ENCODE measurements at regions not wholly inside any gene's neighbourhood (a gene's known extent, or its start where the extent isn't known, plus 50 kb on each side); places are given as distances from the start of the nearest gene placed in this dataset.

DNA sequence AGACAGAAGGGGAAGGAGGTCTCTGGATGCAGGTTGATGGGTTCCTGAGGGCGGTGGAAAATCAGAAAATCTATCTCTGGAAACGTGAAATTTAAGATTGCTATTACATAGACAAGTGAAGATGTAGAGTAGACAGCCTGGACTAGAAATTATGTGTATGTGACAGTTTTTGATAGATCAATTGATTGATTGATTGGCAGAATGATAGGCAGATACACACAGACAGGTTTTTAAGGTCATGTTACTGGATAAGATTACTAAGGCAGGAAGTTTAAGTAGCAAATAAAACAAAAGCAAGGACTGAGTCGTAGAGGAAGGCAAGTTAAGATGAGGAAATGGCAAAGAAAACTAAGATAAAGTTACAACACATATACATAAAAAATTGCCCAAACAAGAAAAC is 124.7 kb downstream of the RGS21 start:
- DNase-seq (ENCODE audit: low read depth), result no peak
- no peak overlapping the region for H3K4me3 ChIP-seq (ENCODE audit: low read length)
- TF ChIP-seq, protein P1, sequence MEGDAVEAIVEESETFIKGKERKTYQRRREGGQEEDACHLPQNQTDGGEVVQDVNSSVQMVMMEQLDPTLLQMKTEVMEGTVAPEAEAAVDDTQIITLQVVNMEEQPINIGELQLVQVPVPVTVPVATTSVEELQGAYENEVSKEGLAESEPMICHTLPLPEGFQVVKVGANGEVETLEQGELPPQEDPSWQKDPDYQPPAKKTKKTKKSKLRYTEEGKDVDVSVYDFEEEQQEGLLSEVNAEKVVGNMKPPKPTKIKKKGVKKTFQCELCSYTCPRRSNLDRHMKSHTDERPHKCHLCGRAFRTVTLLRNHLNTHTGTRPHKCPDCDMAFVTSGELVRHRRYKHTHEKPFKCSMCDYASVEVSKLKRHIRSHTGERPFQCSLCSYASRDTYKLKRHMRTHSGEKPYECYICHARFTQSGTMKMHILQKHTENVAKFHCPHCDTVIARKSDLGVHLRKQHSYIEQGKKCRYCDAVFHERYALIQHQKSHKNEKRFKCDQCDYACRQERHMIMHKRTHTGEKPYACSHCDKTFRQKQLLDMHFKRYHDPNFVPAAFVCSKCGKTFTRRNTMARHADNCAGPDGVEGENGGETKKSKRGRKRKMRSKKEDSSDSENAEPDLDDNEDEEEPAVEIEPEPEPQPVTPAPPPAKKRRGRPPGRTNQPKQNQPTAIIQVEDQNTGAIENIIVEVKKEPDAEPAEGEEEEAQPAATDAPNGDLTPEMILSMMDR (IDR thresholded peaks at IDR 0.05; ENCODE audit: insufficient read depth, low read depth, low read length, missing control alignments), result no peak

DNA sequence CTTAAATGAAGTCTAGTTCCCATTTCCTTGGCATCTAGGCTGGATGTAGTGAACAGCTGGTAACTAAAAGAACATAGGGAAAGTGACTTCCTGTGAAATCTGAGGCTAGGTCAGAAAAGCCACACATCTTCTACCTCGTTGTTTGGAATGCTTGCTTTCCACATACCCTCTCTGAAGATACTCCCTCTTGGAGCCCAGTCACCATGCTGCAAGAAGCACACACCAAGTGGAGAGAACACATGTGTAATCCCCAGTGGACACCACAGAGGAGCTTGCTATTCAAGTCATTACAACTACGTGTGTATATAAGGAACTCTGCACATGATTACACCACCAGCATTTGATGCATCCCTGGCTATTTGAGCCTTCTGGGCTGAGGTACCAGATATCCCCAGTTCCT is 125.9 kb downstream of the RGS21 start:
- no peak overlapping the region for H3K4me3 ChIP-seq (ENCODE audit: low read length)
- TF ChIP-seq, protein P1 (IDR thresholded peaks at IDR 0.05; ENCODE audit: insufficient read depth, low read depth, low read length, missing control alignments), result no peak
- no peak for DNase-seq (ENCODE audit: low read depth)

DNA sequence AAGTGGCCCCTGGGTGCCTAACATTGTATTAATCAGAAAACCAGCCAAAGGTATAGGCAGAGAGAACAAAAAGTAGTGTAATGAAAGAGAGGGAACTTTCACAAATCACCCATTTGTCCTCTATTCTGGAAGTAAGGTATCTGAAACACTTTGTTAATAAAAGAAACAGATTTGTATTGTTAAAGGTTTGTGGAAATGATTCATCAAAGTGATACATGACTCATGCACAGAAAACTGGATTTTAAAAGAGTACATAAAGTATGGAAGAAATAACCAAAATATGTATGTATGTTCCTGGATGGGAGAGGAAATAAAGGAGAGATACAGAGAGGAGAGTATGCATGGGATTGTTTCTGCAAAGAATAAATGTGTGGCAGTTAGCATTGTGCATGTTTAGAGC is 126.8 kb downstream of the RGS21 start:
- no peak overlapping the region for H3K4me3 ChIP-seq (ENCODE audit: low read length)
- TF ChIP-seq, protein P1 (IDR thresholded peaks at IDR 0.05; ENCODE audit: insufficient read depth, low read depth, low read length, missing control alignments), result no peak
- DNase-seq (ENCODE audit: low read depth), result peak; percentile 38

DNA sequence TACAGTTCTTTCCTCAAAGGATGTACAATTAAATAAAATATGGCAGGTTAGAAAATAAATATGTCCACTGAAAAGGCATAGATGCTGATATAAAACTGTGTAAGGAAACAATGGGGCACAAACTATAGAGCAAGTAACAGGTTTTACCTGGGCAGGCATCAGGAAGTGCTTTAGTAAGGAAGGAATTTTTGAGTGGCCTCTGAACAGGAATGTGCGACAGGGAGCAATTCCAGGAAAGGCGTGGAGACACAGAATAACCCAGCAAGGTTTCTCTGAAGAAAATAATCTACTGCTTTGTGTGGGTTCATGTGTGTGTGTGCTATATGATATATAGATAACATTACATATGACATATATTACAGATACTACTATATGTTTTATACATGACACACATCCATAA is 128.4 kb downstream of the RGS21 start:
- TF ChIP-seq, protein P1 (IDR thresholded peaks at IDR 0.05; ENCODE audit: insufficient read depth, low read depth, low read length, missing control alignments), result no peak
- H3K4me3 ChIP-seq (ENCODE audit: low read length), result no peak overlapping the region
- DNase-seq (ENCODE audit: low read depth), result no peak

DNA sequence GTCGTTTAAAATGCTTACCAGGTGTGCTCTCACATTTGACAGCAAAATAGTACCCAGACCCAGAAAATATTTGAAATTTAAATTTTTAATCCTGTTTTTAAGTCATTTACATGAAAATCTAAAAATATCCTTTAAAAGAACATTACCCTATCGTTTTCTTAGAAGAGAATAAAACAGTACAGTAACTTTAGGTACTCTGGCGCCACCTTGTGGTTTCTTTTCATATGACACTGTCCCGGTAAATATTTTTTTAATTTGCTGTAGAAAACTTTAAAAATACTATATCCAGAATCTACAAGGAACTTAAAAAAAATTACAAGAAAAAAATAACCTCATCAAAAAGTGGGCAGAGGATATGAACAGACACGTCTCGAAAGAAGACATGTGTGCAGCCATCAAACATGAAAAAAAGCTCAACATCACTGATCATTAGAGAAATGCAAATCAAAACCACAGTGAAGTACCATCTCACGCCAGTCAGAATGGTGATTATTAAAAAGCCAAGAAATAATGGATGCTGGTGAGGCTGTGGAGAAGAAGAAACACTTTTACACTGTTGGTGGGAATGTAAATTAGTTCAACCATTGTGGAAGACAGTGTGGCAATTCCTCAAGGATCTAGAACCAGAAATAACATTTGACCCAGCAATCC is 129.2 kb downstream of the RGS21 start:
- TF ChIP-seq, protein P1 (IDR thresholded peaks at IDR 0.05; ENCODE audit: insufficient read depth, low read depth, low read length, missing control alignments), result peak; percentile 60
- no peak overlapping the region for H3K4me3 ChIP-seq (ENCODE audit: low read length)
- peak; percentile 53 for DNase-seq (ENCODE audit: low read depth)

DNA sequence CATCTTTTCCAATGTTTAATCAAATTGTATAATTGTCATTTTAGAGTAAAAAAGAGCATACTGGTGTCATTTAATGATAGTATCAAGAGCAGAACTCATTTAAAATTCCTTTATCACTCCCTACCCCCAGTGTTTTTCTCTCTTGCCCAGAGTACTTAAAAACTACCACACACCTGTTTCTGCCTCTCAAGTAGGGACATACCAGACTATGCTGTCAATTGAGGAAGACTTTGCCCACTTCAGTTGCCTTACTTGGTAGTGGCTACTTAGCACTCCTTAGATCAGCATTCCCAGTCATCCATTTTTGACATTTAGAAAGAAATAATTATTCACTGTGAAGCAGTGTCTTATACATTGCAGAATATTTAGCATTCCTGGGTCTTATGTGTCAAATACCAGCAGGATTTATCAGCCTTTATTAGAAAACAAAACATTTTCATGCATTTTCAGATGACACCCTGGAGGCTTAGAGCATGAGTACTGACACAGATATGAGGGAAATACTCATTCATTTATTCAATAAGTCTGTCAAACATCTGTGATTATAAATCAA is 127.5 kb upstream of the RGS1 start:
- H3K4me3 ChIP-seq (ENCODE audit: low read length), result no peak overlapping the region
- no peak for DNase-seq (ENCODE audit: low read depth)
- TF ChIP-seq, protein P1 (IDR thresholded peaks at IDR 0.05; ENCODE audit: insufficient read depth, low read depth, low read length, missing control alignments), result no peak
